ENCODE measurements at regions not wholly inside any gene's neighbourhood (a gene's known extent, or its start where the extent isn't known, plus 50 kb on each side); places are given as distances from the start of the nearest gene placed in this dataset.
A peak's percentile ranks its signal among the peaks of the same experiment; 100 is the strongest.

DNA sequence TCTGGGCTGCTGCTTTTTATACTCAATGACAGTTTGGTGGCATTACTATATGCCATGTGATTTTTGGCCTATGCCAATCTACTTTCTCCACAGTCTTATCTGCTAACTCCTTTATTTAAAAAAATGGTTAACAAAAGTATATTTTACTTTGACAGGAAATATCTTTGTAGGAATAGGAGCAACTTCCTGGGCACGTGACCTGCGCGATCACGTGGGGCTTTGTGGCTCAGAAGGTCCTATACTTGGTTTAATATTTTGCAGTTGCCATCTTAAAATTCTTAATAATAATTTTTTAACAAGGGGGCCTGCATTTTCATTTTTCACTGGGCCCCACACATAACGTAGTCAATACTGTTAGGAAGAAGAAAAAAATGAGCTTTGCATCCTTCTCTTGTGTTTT lies 249.7 kb downstream of the ACTR3 start:
- no peak for FAIRE-seq

DNA sequence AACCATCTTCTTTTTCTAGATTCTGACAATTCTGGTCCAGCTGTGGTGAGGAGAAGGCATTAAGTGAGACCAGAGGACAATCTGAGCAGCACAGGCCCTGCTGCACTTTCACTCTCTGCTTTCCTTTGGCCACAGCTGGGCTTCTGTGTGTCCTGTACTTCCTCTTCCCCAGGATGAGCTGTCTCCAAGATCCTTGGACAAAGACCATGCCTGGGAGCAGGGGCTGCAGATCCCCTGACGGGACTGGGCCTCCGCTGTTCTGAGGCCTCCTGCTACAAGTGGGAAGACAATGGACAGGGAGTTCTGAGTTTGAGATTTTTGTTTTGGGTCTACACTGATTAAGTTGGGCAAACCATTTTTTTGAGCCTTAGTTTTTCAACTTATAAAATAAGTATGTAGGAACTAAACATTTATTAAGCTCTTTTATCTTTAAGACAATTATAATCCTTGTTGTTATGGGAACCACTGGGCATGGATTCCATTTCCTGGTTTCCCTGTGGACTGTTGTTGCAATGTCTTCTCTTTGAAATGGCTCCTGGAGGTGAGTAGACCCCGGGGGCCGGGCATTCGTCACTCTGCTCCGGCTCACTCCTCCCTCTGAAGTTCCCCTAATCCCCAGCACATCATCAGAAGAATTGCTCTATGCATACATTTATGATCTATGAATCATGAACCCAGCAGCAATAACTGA lies 266.6 kb downstream of the ACTR3 start:
- no peak for FAIRE-seq

DNA sequence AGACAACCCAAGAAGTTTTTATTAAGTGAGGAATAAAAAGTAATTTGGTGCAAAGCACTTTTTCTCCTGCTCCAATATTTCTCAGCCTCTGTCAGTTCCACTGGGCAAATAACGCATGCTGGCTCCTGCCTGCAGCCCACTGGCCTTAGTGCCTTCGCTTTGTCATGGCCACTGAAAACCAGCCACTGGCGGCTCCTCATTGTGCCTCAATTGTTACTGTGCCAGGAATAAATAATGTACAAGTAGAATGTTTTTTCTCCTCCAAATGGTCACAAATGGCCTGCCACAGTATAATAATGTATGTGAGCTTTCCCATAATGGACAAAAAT lies 267.1 kb downstream of the ACTR3 start:
- no peak for FAIRE-seq

DNA sequence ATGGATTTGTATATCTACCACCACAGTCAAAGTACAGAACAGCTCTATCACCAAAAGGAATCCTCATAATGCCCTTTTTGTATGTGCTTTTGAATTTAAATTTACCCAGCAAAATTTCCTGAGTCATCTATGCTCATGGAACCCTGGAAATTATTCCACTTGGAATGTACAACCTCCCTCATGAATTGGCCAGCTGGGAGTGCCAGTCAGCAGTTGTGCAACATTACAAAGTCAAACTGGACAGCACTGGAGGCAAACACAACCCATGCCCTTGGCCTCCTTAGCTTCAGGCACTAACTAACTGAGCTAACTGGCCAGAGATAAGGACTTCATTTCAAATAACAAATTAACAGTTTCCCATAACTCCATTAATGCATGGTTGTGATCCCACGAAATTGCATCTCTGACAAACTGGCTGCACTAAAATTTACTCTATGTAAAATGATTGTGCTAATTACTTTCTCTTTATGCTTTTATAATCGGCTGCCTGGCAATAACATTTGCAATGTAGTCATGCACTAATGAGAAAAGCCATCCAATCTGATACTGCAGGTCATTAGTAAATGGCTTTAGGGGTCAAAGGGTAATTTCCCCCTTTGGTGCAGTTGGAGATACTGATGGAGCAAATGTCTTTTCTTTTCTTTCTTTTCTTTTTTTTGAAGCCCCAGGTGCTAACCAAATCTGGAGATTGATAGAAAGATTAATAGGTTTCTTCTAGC lies 270.5 kb downstream of the ACTR3 start:
- FAIRE-seq, result peak; percentile 81

DNA sequence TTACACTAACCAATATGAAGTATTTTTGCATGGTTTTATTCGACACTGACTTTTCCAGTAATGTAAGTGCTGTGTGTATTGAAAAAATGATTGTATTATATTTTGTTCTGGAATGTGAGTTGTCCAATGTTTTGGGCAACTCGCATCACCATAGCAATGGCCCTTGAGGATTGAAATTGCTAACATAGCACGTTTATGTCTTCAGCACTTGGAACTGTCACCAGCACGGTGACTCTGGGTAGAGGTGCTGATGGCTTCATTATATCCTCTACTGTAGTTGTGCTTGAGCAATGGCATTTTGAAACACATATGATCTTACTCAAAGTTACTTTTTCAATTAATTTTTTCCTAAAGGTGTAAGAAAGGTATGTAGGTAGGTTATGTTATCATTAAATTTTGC lies 271.5 kb downstream of the ACTR3 start:
- FAIRE-seq, result no peak

DNA sequence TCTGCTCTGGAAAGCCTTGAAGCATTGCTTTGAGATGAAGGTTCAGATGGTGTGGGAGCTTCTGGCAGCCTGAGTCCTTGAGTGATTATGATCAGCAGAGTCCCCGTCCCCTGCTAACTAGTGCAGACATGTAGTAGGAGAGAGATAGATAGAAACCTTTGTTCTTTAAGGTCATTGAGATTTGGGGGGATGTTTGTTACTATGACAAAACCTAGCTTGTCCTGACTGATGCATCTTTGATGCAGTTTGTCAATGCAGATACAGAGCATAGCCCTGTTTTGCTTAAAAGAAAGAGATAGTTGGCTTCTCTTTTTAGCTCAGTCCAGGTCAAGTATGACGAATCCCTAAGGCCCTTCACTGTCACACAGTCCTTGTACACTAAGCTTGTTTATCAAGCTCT lies 274.6 kb upstream of the DPP10 start:
- no peak for FAIRE-seq

DNA sequence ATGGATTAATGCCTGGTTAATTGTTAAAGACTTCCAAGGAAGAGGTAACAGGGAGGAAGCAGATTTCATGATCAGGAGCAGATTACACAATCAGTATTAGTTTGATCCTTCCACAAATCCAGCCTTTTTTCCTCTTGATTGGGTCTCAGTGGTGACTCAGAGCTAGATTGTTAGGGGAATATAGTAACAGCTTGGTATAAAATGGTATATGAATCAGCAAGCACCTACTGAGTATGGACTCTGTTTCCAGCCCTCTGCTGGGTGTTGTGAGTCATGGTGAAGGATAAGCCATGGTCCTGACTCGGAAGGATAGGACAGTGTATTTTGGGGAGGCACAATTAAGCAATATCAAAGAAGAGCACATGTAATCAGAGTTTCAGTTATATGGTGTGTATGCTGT lies 272.4 kb upstream of the DPP10 start:
- FAIRE-seq, result peak; percentile 47

DNA sequence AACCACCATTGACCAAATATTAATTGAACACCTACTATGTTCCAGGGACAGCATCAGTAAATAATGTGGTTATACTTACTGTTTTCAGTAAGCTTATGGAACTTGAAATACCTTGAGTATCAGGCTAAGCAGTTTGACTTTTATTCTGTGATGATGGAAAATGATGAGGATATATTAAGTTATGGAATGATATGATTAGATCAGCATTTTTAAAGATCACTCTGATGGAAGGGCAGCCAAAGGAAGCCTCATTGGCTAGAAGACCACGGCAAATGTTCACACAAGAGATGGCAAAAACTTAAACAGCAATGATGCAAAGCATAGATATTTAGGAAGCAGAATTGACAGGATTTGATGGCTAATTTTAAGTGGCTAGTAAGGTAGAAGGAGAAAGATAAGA lies 266.9 kb upstream of the DPP10 start:
- FAIRE-seq, result no peak

DNA sequence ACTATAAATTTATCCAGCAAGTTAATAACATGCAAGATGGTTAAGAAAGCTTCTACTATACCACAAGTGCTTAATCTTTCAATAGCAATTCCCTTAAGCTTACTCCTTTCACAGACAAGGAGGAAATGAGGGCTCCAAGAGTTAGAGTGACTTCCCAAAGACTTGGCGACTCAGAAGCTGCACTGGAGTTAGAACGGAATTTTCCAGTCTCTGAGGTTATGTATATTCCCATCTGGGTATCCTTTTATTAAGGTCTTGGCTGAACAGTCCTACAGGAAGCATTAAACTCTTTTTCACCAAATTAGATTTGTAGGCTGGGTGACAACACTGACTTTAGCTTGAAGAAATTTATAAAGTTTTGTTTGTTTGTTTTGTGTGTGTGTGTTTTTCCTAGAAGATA lies 256.9 kb upstream of the DPP10 start:
- FAIRE-seq, result no peak

DNA sequence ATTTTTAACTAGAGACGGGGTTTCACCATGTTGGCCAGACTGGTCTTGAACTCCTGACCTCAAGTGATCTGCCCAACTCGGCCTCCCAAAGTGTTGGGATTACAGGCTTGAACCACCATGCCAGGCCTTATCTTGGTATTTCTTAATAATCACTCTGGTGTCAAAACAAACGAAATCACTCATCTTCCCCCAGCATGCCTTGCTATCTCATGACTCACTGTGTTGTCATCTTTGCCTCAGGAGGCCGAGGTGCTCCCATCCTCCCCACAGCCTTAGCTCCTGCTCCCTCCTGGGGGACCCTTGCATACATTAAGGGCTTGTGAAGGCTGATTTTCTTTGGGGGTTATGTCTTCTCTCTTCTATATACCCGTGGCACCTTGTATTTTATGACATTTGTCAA lies 250.1 kb upstream of the DPP10 start:
- FAIRE-seq, result no peak

DNA sequence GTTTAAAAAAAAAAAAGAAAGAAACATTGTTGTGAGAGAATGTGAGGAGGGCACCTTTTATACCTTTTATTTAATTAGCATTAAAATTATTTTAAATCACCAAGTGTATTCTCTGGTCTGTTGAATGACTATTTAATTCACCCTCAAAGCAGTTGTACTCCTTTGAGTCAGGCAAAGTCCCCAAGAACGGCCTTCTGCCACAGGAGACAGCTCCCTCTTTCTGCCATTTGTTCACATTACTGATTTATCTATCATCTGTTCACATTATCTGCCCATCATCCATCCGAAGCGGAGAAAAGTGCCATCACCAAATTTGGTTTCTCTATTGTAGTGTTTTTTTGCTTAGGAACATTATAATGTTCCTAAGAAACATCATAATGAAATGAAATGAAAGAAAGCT lies 240.7 kb upstream of the DPP10 start:
- no peak for FAIRE-seq

DNA sequence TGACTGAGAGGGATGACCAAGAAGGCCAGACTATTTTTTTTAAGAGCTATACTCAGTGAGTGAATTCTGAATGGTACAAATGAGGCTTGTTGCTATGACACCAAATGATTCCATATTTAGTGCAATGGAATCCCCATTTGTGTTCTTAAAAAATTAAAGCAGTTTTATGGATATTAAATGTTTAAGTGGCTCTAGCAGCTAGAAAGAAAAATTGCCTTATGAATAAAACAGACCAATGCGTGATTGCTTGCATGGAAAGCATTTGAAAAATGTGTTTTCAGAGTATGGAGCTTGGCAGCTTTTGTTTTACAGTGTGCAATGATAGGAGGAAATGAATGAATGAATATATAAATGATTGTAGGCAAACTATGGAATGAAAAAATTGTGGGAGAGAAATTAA lies 238.8 kb upstream of the DPP10 start:
- no peak for FAIRE-seq

DNA sequence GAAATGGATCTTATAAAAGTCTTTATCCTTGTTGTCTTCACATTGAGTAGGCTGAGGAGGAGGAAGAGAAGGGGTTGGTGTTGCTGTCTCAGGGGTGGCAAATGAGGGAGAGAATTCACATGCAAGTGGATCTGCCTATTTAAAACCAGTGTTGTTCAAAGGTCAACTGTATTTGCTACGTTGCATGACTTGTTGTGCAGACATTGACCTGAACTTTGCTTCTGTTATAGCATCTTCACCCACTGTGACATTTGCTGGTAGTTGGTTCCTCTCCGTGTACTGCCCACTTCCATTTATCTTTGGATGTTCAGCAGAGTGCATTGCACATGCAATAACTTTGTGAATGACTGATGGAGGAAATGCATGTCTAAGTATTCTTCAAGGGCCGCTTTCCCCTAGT lies 228.6 kb upstream of the DPP10 start:
- FAIRE-seq, result no peak

DNA sequence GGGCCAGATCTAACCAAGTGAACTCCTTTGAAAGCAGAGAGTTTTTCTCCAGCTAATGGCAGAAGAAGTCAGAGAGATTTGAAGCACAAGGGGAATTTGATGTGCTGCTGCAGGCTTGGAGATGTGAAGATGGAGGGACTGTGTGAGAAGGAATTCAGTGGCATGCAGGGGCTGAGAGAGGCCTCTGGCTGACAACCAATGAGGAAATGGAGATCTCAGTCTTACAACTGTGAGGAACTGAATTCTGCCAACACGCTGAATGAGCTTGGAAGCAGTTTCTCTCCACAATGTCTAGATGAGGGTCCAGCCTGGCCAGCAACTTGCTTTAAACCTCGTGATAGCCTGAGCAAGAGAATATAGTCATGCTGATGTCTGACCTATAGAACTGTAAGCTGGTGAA lies 224.1 kb upstream of the DPP10 start:
- FAIRE-seq, result no peak

DNA sequence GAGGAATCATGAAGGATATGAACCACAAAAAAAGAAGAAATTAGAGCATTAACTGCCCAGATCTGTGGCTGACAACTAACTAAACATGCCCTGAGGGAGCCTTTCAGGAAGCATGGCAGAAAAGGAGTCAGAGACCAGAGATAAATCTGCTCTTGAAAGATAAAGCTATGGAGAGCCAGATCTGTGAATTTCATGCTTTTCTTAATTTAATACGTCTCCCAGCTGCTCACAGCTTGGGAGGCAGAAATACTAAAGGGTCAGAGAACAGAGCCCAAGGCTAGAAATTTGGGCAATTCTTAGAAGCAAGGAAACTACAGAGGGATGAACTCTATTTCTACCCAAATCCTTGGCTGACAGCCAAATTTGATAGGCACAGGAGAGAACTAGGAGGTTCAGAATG lies 223.0 kb upstream of the DPP10 start:
- no peak for FAIRE-seq

DNA sequence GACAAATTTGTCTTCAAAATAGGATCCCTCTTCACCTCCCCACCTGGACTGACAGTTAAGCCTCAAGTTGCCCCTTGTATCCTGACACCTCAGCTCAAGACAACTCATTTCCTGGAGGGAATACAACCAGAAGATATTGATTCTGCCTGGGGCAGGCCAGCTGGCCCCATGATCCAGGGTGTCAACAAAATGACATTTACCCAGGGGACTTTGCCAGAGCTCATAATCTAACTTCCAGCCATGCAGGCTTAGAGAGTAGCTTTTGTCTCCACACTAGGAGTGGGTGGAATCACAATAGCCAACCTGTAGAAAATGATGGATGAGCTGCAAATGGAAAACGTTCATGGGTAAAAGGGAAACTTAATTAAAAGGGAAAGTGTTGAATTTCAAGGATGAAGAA lies 220.1 kb upstream of the DPP10 start:
- no peak for FAIRE-seq

DNA sequence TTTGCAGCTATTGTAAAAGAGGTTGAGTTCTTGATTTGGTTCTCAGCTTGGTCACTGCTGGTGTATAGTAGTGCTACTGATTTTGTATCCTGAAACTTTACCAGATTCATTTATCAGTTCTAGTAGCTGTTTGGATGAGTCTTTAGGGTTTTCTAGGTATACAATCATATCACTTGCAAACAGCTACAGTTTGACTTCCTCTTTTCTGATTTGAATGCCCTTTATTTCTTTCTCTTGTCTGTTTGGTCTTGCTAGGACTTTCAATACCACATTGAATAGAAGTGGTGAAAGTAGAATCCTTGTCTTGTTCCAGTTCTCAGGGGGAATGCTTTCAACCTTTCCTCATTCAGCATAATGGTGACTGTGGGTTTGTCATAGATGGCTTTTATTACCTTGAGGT lies 210.5 kb upstream of the DPP10 start:
- FAIRE-seq, result no peak

DNA sequence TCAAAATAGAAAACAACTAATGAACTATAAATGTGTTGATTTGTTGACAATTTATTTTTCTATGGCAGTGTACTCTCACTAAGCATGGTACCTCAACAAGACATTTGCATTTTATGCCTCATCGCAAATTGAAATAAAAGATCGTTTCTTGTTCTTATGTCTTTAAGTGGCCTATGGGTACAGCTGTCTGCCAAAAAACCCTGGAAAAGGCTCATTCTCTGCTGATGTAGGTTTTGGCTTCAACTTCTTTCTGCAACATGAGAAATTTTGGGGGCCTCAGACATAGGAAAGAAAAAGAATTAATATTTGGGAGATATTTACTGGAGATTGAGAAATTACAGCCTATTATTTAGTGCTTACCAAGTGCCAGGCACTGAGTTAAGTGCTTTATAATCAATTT lies 205.1 kb upstream of the DPP10 start:
- FAIRE-seq, result no peak

DNA sequence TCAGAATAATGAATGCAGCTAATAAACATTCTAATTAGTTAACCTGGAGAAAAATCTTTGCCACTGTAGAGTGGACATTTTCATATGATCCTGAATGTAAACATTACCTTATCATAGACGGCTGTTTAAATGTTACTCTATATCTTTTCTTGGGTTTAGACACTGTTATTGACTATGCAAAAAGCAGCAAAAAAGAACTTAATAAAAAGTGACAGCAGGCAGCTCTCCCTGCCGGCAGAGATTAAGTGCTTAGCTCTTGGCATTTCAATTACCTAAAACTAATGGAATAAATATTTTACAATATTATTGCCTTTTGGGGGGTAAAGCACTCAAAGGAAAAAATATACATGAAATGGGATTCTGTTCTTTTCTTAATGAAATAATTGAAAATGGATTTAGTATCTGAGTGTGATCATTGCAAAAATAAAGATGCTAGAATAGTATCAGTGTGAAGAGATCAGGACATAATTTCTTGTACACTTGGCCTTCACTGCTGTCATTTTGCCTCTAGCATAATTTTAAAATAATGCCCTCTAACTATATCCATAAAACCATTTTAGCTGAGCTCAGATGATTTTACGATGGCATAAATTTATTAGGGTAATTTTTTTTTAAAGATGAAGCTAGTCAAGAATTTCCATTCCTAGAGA lies 203.4 kb upstream of the DPP10 start:
- peak; percentile 38 for FAIRE-seq

DNA sequence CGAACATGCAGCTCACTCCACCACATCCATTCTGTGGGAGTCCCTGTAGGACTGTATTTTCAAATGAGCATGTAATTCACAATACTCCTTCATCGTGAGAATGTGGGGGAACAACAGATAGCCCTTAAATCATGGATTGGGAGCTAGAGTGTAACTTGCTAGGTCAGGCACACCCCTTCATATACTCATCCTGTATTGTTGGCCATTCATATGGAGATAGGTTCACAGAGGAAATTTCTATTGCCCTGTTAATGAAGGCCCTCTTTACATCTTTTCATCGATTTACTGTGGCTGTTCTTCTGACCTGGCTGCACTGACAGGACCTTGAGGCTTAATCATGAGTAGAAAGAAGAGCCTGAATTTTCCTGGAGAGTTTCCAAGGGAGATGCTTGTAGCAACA lies 193.8 kb upstream of the DPP10 start:
- no peak for FAIRE-seq

DNA sequence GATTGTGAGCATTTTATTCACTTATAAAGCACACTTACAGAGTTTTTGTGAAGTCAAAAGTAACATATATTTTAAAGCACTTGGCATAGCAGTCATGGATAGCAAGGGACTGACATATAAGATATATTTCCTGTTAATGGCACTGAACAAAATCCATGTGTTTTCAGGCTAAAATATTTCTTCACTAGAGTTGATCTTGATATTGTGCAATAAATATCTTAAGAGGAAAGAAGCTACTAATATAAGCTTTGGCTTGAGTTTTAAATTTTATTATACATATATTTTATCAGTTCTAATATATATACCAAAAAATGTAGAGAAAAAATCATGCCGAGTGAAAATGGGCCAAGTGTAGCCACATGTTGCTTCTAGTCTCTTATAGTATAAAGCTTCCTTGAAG lies 189.7 kb upstream of the DPP10 start:
- FAIRE-seq, result no peak

DNA sequence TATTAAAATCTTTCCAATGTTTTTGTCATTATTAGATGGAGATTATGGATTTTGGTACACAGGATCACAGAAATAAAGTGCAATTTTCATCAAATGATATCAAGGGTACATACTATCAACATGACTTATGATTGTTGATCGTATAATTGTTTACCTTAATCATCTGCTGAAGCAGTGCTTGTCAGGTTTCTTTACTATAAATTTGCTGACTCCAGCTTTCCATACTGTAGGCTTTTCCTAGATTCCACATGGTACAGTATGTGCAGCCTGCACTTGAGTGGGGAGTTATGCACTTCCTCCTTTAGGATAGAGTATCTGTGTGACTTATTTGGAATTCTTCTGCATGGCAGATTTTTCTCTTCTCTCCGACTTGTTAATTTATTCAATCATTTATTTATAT lies 187.6 kb upstream of the DPP10 start:
- no peak for FAIRE-seq

DNA sequence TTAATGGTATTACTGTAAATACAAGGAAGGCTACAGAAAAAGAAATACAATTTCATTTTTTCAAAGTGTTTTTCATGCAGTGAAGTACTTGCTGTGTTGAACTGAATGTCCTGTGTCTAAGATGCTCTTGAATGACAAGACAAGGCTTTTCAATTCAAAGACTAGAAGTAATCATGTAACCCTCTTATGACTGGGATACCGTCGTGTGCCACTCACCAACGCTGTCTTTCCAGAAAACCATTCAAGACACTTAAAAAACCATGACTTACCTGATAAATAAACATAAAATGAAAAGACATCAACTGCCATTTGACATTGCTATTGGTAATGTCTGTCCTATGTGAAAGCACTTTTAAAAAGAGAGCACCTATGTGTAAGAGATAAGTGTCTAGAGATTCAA lies 183.1 kb upstream of the DPP10 start:
- FAIRE-seq, result no peak

DNA sequence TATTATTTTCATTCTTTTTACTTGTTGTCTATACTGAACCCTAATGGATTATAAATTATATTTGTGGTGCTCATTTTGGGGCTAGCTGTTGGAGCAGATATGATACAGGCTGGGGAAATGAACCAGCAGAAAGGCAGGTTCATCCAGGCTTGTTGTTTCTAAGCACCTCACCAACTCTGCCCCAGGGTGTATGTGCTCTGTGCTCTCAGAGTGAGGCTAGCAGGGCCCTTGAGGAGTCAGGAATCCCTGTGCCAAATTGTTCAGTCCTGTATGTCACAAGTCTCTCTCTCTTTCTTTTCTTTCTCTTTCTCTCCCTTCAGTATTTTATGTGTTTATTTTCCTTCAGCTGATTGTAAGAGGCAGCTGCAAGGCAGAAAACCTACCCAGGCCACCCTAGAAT lies 181.1 kb upstream of the DPP10 start:
- no peak for FAIRE-seq

DNA sequence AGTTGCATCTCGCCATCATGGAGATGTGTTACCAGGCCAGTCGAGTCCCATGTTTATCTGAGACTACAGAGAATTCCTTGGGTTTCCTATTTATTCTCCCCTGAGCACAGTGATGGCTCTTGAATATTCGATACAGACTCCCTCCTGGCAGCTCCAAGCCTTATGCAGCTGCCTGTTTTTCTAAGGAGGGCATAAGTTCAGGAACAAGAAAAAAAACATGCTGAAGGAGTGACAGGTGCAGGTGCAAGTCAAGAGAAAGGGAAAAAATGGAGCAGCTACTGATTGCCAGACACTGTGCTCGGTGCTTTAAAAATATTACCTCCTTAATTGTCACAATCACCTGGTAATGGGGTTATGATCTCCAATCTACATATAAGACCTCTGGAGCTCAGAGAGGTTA lies 177.2 kb upstream of the DPP10 start:
- no peak for FAIRE-seq

Measured in islet of Langerhans (tissue), 1 donor.